ENCODE measurements at regions not wholly inside any gene's neighbourhood (a gene's known extent, or its start where the extent isn't known, plus 50 kb on each side); places are given as distances from the start of the nearest gene placed in this dataset.

DNA sequence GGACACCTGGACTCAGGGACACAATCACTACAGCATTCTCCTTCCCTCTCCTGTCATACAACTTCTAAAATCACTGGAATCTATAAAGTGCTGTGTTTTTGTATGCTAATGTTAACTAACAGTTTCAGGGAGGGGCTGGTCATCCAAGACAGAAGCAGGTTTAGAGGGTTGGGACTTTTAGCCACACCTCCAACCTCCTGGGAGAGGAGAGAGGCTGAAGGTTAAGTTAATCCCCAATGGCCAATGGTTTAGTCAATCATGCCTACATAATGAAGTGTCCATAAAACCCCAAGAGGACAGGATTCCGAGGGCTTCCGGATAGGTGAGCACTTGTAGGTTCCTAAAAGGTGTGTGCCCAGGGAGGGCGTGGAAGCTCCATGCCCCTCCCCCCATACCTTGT, 219.3 kb upstream of the CTNNB1 start:
- no peak for DNase-seq (ENCODE audit: low read depth in 4 of 4, low spot score in 3 of 4)

DNA sequence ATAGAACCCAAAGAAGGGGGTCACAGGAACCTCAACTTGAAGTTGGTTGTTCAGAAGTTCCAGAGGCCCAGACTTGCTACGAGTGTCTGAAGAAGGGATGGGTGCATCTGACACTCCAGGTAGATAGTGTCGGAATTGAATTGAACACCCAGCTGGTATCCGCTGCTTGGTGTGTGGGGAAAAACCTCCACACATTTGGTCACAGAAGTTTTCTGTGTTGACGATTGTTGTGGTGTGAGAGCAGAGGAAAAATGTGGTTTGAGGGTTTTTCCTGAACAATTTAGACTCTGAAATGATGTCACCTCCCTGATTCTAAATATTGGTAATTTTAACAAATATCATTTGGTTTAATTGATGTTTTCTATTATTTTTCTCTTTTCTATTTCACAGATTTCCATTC, 218.8 kb upstream of the CTNNB1 start:
- DNase-seq (ENCODE audit: low read depth in 4 of 4, low spot score in 3 of 4) = no peak

DNA sequence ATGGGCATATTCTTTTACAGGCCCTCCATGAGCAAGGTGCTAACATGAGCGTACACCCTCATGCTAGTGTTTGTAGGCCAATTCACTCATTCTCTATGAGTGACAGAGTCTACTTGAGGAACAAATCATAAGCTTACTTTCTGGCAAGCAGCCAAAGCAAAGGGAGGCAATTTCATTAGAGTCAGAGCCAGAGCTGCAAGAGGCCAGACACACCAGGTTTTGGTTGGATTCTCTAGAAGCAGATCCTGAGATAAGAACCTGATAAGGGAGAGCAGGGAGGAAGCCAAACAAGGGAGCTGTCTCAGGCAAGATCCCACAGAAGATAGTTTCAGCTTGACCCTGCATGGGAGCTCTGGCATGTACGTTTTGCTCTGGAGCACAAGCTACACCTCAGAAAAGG, 214.1 kb upstream of the CTNNB1 start:
- DNase-seq (ENCODE audit: low read depth in 4 of 4, low spot score in 3 of 4) = no peak

DNA sequence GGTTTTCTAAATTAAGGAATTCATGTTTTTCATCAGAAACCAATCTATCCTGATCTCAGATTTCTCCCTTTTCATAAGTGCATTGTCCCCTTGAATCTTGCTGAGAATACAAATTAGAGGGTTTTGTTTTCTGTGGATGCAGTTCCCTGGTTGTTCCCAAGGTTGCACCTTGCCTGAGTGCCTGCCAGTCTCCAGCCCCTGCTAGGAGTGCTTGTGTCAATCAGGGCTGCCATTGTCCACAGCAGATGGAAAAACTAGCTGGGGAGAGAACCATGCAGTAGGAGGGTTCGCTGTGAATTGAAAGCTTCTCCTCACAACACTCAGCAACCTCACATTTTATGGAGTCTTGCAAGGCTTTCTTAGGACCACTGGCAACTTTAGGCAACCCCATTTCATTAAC, 210.8 kb upstream of the CTNNB1 start:
- no peak for DNase-seq (ENCODE audit: low read depth in 4 of 4, low spot score in 3 of 4)

DNA sequence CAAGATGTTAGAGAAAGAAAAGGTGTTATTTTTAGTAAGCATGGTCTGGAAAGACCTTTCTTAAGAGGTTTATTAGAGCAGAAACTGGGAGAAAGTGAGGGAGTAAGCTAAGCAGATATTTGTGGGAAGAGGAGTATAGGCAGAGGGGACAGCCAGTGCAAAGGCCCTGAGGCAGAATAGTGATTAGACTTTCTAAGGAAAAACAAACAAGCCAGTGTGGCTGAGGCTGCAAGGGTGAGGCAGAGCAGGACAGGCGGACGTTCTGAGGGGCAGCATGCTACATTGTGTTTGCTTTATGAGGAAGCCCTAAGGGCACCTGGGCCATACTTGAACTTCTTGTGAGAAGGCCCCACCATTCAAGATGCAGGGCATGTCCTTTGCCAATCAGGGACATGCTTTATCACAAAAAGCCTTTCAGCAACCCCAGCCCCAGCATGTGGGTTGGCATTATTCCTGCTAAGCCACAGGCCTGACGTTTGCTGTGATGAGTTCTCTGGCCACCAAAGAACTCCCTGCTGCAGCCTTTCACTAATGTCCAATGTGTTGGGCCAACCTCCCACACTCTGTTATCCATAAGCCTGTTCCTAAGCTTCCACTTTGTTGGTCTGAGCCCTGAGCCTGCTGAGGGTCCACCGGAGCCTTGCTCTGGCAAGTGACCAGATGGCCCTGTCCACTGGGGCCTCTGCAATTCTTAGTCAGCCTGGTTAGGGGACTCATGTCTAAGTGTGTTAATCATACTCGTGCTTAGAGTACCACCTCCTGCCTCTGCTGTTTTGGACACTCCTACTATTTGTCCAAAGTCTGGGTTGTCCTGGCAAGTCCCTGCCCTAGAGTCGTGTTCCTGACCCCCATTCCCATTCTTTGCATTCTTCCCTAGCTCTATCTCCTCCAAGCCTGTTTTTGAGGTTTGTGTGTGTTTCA, 209.9 kb upstream of the CTNNB1 start:
- no peak for DNase-seq (ENCODE audit: low read depth in 4 of 4, low spot score in 3 of 4)

DNA sequence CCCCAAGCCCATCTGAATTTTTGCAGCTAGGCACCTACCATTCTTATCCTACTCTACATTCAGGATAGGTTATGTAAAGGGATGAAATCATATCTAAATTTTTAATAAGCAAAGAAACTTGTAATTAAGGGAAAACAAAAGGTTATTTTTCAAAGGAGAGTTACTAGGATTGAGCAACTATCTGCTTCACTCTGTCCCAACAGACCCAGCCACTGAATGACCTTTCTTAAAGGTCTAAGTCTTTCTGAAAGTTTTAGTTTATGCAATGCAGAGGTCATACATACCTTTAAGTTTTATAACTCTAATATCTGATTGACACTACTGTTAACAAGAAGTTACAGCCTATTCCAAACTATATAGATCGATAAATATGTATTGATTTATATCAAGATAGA, 209.2 kb upstream of the CTNNB1 start:
- DNase-seq (ENCODE audit: low read depth in 4 of 4, low spot score in 3 of 4) = no peak

DNA sequence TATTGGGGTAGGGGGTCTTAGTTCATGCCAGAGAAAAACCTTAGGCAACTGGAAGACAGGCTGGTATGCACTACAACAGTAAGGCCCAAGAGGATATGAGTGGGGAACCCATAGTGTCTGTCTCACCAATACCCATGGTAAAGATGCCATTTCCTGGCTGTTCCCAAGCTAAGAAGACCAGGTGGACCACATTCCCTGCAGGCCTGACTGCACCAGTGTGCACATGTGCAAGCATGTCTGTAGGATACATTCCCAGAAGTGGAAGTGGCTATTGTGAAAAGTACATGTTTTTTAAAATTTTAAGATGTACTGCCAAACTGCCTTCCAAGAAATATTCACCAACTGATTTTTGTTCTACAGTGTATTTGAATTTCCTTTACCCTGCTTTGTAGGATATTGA, 207.3 kb upstream of the CTNNB1 start:
- DNase-seq (ENCODE audit: low read depth in 4 of 4, low spot score in 3 of 4) = no peak

DNA sequence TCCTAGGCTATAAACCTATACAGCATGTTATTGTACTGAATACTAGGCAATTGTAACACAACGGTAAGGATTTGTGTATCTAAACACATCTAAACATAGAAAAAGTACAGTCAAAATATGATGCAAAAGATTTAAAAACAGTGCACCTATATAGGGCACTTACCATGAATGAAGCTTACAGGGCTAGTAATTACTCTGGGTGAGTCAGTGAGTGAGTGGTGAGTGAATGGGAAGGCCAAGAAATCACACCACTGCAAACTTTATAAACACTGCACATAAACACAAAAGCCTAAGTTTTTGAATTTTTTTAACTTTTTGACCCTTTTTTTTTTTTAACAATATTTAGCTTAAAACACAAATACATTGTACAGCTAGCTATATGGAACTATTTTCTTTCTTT, 204.7 kb upstream of the CTNNB1 start:
- no peak for DNase-seq (ENCODE audit: low read depth in 4 of 4, low spot score in 3 of 4)

DNA sequence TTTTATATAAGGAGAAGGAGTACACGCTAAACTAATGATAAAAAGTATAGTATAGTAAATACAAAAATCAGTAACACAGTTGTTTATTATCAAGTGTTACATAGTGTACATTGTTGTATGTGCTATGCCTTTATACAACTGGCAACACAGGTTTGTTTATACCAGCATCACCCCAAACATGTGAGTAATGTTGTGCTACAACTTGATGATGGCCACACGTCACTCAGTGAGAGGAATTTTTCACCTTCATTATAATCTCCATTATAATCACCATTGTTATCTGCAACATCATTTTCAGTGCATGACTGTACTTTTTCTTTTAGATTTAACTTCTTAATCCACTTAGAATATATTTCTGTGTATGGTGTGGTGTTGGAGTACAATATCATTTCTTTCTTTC, 204.0 kb upstream of the CTNNB1 start:
- no peak for DNase-seq (ENCODE audit: low read depth in 4 of 4, low spot score in 3 of 4)

DNA sequence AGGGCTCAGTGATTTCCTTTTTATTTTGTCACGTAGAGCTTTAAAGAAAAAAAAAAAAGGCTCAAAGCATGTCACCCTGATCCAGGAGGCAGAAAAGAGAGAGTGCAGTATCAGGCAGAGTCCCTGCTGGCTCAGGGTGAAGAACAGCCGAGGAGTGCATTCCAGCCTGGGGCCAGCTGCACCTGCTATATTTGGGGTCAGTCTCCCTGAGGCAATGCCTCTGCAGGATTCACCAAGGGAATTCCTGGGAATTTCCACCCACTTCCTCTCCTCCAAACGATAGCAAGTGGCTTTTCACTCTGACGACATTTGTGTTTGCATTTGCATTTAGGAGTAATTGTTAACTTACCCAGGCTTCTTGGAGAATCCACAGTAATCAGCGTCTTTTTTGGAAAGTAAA, 202.9 kb upstream of the CTNNB1 start:
- DNase-seq (ENCODE audit: low read depth in 4 of 4, low spot score in 3 of 4) = no peak

DNA sequence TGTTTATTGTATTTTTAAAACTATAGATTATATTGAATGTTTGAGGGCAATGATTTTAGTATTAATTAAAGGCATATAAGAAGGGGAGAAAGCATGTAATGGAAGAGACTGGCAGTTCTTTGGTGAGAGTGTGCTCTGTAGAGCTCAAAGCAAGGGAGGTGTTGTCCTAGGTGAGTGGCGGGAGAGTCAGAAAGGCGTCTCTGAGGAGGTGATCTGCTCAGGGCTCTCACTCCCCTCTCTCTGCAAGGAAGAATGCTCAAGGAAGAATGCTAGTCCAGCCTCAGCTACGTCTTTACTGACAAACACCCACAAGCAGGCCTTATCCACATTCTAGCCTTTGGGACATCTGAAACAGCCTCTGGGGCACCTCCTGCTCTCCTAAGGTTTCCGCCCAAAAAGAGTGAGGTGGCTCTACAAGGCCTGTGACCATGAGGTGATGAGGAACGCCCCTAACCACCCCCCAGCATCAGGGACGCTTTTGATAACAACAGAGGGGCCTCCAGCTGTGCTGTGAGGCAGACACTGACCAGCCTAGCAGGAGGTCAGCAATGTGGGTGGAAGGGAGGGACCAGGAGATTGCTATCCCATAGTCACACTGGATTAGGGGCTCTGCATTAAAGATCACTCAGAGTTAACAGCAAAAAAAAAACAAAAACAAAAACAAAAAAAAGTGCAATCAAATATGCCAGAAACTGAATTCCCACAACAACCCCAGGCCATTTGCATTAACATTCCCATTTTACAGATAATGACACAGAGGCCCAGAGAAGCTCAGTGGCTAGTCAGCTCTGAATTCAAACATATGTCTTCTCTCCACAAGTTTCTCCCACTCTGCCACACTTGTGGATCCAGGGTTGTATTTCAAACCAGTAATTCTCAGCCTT, 202.2 kb upstream of the CTNNB1 start:
- no peak for DNase-seq (ENCODE audit: low read depth in 4 of 4, low spot score in 3 of 4)

DNA sequence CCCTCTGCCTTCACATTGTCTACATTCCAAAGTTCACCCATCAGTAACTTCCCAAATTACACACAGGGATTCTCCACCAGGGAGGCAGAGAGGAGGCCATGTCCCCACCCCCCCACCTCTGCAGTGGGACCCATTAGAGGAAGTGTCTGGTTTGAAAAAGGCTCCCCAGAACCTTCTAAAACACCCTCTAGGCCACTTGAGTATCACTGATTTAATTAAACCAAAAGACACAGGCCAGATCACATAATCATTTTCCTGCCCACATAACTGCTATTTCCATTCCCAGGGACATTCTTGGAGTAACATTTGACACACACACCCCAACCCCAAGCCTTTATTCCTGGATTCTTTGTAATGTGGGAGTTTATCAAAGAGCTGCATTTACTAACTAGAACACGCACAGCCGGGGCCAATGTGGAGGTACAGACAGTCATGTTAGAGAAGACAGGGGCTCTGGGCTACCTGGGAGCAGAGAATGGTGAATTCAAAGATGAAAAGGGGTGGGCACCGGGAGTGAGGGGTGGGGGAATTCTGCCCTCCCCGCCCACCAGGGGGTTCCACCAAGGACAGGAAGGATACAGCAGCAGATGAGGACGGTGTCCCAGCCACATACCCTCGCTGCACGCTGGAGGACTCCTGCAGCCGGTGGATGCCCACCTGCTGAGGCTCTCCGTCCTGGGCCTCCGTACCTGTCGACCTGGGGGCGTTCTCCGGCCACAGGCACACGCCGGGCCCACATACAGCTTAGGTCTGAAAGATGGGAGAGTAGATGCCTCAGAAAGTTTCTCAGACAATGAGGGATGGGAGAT, 201.4 kb upstream of the CTNNB1 start:
- DNase-seq (ENCODE audit: low read depth in 4 of 4, low spot score in 3 of 4) = no peak

DNA sequence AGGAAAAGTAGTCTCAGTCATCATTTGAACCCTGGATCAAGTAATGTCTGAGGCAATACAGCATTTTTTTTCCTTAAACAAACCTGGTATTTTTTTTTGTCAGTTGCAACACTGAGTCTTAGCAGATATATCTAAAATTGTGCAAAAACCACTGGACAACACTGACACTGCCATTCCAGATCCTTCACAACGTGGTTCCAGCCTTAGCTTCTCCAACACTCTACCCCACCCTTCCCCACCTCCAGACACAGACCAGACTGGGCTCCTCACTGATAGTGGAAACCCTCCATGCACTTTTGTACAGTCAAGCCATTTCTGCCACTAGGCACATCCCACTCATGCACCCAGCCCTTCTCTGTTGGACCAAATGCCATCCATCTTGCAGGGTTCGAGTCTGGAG, 199.6 kb upstream of the CTNNB1 start:
- no peak for DNase-seq (ENCODE audit: low read depth in 4 of 4, low spot score in 3 of 4)

DNA sequence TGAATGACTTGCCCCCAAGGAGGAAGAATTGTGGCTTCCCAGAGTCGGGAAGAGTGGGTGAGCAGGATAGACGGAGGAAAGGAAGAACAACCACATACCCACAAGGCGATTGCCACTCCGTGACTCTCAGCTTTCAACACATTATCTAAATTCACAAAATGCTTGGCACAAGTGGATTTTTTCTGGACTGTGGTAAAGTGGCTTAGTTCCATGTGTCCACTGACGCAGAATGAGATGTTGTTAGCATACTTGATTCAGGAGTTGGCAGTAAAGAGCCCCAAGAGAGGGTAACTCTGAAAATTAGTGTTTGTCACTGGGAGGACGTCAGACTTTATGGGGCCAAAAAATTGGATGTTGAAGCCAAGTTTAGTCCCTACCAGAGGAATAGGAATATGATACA, 198.8 kb upstream of the CTNNB1 start:
- DNase-seq (ENCODE audit: low read depth in 4 of 4, low spot score in 3 of 4) = no peak

DNA sequence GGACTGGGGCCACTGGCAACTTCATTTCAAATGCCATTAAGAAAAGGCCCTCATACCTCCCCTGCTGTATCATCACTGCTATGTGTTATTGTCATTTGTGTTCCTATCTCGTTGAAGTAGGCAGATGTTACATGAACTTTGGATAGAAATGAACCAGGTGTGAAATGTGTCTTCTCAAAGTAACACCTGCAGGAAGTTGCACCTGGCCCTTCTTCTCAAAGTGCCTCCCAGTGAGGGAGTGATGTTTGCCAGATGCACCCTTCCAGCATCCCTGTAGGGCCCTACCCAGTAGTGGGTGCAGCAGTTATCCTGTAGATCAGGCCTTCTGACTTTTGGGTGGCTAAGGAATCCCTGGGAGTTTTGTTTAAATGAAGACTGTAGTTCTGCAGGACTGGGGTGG, 197.7 kb upstream of the CTNNB1 start:
- DNase-seq (ENCODE audit: low read depth in 4 of 4, low spot score in 3 of 4) = no peak

DNA sequence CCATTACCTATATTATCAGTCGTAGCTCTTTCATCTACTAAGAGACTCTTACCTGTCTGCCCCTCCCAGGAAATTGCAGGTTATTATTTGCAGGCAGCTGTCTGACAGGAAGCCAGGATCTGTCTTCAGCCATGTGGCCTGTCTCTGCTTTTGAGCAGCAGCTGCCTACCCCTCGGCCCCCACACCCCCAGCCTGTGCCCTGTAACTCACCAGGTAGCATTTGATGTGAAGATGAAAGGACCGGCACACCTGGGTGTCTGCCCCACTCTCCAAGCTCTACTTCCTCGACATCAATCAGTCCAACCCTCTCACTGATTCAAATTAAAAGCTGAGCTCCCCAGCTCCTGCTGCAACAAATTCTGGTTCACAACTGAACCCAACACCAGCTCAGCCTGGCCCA, 197.2 kb upstream of the CTNNB1 start:
- no peak for DNase-seq (ENCODE audit: low read depth in 4 of 4, low spot score in 3 of 4)

DNA sequence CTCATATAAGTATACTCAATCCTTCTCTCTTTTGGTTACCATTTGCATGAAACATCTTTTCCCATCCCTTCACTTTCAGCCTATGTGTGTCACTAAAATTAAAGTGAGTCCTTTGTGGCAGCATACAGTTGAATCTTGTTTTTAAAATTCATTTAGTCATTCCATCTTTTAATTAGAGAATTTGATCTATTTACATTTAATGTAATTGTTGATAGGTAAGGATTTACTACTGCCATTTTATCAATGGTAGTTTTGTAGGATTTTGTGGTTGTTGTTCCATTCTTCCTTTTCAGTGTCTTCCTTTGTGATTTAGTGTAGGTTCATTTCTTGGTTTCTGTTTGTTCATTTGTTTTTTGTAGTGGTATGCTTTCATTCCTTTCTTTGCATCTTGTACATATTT, 191.9 kb upstream of the CTNNB1 start:
- no peak for DNase-seq (ENCODE audit: low read depth in 4 of 4, low spot score in 3 of 4)

DNA sequence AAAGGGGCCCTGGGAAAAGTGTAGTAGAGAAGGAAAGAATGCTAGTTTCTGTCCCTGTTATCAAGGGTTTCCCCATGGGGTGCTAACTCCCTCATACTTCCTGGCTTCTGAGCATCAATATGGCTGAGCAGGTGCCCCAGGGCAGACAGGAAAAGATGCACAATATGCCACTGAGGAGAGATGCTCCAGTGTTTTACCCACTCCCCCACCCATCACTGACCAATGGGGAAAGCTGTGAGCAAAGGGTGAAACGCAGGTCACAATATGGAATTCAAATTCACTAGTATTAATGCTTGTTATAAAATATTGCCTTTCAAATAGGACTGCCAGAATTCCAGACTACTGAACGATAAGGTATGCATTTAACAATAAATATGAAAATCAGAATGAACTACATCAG, 187.5 kb upstream of the CTNNB1 start:
- no peak for DNase-seq (ENCODE audit: low read depth in 4 of 4, low spot score in 3 of 4)

DNA sequence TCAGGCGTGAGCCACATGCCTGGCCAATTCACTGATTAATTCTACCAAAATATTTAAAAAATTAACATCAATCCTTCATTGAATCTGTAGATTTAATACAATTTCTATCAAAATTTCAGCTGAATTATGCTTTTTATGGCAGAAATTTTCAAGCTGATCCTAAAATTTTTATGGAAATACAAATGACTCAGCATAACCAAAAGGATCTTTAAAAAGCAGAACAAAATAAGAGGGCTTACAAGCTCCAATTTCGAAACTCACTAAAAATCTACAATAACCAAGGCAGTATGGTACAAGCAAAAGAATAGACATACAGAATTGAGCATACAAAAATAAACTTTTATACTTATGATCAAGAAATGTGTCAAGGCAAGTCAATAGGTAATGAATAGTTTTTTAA, 180.4 kb upstream of the CTNNB1 start:
- no peak for DNase-seq (ENCODE audit: low read depth in 4 of 4, low spot score in 3 of 4)

DNA sequence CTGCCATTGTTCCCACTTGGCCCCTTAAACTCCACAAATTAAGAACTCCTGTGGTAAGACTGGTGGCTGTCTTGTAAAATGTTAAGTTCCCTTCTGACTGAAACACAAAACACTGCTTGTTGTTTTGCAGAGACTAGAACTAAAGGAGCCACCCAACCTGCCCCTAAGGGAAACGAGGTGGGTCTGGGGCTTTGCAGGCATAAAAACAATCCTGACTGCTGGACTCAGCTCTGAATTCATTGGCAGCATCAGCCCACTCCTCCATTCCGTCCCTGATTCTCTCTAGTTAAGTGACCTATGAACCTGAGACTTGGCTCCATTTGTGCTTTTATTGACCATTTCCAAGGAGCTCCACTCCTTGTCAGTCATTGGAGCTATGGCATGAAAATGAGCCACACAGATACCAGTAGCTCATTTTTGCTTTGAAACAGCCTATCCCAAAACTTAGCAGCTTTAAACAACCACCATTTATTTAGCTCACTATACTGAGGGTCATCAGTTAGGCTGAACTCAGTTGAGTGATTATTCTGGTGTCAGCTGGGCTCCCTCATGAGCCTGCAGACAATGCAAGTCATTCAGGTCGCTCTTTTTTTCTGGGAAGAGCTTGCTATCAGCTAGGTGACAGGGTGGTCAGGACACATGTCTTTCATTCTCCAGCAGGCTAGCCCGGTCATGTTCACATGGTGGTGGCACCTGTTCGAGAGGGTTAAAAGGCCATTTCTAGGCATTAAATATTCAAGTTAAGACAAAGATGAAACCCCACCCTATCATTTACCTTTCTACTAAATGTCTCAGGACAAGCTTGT, 175.1 kb upstream of the CTNNB1 start:
- DNase-seq (ENCODE audit: low read depth in 4 of 4, low spot score in 3 of 4) = no peak

Measured in left renal pelvis (tissue), 4 donors.